GM19372 (cell line): ENCODE measurements at regions not wholly inside any gene's neighbourhood (a gene's known extent, or its start where the extent isn't known, plus 50 kb on each side); places are given as distances from the start of the nearest gene placed in this dataset.

Experiments
- ATAC-seq: cut with Tn5 transposase; IDR thresholded peaks from one replicate; pipeline ENCODE4 v1.9.1; 2021; ENCODE audit warnings: mild to moderate bottlenecking, low read depth, moderate library complexity; ENCODE audit not compliant: unreplicated experiment

DNA sequence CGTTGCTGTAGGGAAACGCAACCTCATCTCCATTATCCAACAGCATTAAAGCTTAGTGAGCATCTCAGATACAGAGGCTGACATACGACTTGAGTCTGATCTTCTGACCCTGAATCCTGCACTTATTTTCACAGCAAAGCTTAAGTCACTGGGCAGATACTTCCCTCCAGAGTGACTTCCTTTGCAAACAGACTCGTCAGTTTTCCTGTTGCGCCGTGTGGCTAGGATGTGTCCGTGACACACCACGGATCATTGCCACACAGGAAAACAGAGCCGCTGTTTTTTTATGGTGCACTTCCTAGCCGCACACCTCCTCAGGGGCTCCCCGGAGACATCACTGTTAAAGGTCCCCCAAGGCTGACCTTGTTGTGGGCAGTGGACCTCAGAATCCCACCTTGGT is 94.9 kb upstream of the MKI67 start:
- ATAC-seq: no peak

DNA sequence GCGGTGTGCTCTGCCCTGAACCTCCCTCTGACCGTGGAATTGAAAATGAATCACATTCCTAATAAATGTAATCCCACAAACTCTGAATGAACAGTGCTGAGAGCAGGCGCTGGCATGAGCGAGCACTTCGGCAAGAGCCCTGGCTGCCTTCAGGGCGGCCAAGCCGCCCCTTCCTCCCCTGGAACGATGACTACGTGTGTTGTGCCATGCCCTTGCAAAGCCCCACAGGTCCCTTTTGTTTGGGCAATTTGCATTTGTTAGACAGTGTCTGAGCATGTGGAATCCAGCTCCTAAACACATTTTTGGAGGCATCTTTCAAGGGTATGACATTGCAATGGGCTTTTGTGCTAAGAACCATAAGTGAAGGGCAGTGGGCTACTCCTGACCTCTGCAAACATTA is 95.6 kb upstream of the MKI67 start:
- ATAC-seq: no peak

DNA sequence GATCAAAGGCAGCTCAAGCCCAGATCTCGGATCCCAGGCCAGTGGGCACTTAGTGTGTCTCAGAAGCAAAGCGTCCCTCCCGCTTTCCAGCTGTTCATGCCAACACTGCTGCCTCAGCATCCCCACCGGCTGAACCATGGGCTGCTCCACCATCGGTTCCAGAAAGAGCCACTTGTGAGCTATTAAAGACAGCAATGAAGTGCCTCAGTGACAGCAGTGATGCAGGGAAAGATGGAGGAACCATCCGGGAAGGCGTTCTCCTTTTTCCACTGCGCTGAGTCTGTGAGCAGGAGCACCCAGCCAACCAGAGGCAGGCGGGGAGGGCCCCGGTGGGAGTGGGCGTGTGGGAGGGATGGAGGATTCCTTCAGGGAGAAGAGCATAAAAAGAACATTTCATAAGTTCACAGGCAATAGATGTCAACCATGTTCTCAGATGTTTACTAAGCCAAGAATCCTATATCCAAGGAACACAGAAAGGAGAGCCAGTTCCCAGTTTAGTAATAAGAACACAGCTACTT is 96.2 kb upstream of the MKI67 start:
- ATAC-seq: no peak

DNA sequence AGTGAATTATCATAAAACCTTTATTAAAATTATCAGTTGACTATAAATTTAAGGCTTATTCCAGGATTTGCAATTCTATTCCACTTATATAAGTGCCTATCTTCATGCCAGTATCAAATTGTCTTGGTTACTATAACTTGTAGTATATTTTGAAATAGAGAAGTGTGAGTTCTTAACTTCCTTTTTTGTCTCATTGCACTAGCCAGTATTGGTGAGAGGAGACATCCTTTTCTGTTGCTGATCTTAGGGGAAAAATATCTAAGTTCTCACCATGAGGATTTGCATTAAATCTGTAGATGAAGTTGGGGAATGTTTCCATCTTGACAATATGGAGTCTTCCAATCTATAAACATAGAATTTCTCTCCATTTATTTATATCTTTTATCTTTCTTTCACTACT is 104.2 kb upstream of the MKI67 start:
- ATAC-seq: no peak

DNA sequence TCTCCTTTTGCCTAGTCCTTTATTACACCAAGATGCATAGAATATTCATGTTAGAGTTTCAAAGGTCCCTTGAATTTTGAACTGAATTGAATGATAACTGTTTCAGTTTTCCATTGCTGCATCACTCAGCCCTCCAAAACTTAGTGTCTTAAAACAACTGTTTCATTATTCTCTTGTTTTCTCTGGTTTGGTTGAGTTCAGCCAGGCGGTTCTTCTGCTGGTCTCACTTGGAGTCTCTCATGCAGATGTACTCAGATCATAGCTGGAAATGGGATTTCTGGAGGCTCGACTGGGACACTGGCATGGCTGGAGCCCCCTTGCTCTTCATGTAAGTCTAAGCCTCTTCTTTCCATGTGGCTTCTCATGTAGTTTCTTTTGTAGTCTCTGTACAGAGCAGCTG is 107.2 kb upstream of the MKI67 start:
- no peak for ATAC-seq

DNA sequence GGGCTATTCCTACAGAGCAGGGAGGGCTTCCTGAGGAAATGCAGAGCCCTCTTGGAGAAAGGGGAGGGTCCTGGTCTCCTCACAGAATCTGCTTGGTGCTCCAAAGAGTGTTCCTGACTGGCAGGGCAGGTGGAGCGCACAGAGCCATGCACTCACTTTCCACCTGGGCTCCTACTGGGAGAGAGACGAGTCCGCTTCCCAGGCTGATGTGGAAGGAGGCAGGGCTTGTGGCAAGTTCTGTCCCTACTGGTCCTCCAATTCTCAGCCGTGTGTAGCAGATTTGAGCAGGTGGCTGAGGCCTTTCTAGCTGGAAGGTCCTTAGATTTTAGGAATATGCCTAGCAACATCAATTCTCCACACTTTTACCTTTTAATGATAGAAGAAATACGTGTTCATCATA is 111.5 kb upstream of the MKI67 start:
- no peak for ATAC-seq

DNA sequence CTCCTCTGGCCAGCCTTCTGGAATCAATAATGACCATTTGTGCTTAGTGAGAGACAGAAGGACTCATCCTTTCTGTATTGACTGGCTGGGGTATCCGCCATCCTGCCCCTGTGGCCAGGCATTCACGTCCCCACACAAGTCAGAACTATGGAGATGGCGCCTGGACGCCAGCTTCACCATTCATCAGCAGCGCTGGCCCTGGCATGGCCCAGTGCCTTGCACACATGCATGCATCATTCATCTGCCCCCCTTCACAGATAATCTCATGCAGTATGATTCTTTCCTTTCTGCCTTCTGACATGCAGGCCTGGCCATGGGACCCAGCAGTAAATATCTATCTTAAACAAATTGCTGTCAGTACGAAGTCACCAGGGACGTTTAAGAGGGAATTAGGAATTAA is 114.8 kb upstream of the MKI67 start:
- ATAC-seq: no peak

DNA sequence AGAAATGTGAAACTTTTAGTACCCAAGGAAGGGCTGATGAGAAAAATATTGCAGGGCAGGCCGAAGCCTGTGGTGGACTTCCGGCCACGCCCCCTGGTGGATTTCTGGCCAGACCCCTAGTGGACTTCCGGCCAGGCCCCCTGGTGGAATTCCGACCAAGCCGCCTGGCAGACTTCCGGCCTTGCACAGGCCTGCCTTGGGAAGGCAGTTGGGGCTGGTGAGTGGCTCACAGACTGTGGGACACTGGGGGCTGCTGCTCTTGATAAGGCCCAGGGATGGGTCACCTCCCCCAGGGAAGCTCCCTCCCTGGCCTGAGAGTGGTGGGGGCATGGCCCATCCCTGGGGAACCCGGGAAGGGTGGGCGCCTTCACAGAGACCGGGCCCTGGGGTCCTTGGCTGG is 116.4 kb upstream of the MKI67 start:
- no peak for ATAC-seq

DNA sequence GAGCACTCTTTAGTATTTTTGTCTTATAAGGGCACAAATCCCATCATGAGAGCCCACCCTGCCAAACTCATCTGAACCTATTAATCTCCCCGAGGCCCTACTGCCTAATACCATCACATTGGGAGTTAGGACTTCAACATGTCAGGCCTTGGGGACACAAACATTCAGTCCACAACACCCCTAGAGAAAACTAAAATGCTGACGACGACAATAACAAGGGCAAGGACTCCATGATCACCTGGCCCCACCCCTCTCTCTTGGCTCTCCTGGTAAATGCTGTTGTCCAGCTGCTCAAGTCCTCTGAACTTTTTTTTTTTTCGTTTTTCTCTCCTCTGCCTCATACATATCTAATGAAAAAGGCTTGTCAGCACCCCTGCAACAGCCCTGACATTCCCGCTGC is 118.8 kb upstream of the MKI67 start:
- ATAC-seq: no peak

DNA sequence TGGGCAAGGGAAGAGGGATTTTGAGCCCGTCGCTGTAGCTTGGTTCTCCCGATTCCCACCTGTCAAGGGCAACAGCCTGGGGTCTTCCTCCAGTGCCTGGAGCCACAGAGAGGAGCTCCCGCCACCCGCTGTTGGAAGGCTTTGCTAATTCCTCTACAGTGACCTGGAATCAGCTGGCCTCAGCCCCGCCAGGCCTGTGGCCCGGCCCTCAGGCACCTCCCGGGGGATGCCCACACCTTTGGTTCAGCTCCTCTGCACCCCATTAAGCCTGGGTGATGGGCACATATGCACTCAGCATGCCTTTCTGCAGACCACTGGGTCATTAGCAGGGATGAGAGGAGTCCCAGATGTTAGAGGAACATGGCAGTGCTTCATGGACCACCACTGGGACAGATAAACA is 121.4 kb upstream of the MKI67 start:
- no peak for ATAC-seq

DNA sequence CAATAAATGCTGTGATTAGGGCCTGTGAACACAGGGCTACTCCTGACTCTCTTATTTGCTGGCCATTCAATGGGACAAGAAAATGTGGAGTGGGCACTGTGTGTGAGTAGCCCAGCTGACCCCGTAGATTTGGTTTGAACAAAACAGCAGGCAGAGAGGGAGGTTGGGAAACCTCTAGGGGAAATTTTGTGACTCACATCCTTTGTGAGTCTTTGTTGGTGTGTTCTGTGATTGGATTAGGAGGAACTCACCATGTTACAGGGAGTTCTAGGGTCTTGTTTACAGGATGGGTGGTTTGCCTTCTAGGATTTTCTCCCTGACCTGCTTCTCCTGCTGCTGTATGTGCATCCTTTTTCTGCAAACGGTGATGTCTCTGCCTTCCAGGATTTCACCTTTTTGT is 128.3 kb upstream of the MKI67 start:
- no peak for ATAC-seq

DNA sequence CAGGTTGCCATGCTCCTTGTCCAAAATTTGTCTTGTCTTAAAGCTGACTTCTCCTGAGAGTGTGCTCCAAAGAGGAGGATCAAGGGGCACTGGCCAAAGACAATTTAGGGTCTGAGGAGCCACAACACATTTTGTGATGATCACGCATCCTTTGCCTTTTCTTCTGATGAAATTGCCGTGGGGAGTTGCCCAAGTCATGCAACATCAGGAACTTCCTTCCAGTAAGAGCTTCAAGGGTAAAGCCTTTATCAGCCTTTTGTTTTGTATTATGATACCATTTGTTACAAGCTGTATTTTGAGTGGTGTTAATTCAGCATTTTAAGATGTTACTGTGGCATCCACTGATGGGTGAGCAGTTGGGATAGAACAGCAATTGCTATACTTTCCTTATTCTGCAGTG is 131.2 kb upstream of the MKI67 start:
- no peak for ATAC-seq

DNA sequence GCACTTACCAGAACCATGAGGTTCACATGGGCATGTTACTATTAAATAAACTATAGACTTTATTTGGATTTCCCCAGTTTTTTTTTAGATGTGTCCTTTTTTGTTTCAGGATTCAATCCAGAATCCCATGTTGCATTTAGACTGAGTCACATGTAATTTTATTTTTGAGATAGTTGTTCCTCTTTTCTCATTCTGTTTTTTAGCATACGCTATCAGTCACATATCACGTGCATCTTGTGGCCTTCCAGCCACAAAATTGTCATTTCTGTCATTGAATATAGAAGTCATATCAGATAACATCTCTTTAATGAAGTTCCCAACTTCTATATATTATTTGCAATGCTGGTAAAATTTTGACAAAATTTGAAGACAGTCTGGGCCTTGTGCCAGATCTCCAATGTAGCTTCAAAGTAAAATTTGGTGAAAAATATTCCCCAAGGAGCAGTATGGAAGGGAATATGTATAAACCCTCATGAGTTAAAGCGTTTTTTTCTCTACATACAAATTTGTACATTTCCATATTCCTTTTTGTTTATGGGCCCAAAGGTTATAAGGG is 132.3 kb upstream of the MKI67 start:
- ATAC-seq: no peak

DNA sequence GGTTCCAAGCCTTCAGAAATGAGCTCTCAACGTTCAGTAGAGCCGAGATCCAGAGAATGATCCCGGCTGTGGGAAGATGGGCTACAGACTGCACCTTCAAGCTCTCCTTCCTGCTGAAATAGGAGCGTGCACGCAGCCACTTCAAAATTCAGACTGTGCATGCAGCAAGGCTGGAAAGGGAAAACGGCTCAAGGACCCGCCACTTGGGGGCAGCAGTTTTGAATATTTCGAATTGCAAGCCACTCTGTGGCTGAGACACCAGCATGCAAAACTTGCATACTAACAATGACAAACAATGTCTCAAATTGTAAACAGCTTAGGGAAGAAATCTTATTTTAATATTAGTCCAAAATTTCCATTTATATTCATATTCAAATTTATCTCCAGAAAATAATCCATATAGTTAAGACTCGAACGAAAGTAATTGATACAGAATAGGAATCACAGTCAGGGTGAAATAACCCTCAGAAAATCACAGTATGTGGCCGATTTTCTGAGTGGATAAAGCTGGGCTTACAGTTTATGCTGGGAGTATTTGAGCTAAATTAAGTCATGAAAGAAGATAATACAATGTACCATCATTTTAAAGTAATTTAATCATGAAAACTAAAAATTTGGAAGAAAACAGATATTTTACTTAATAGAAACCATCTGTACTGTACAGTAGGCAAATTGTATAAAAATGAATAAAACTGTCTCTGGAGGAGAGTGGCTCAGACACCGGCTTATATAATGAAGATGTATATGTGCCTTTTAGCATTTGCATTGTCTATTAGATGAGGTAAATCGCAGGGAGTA is 137.9 kb upstream of the MKI67 start:
- no peak for ATAC-seq

DNA sequence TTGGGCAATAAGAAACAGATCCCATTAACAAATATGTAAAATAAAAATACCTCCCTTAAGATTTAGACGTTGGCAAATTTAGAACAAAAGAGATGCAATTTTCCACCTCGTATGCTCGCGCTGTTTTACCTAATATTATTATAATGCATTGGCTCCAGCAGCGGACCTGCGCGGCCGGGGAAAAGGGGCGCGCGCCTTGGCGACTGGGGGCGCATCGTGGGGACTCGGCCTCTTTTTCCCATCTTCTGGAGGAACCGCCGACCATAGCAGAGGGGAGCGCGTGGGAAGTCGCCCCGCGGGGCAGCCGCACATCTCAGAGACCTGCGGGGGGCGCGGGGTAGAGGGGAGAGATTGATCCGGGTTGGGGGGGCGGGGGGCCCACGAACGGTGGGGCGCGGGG is 139.4 kb upstream of the MKI67 start:
- ATAC-seq: no peak

DNA sequence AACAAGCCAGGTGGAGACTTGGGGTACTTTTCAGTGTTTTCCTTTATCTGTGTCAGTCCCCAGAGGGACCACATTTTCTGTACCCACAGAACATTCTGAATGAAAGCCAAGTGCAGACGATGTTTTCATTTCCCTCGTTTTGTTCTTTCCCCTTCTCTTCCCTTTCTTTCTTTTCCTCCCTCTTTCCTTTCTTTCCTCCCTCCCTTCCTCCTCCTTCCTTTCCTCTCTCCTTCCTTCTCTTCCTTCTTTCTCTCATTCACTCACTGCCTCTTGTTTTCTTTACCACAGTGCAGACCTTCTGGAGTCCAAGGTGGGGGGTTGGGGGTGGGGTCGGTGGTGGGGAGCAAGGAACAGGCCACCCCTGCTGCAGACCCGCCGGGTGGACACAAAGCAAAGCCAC is 141.4 kb upstream of the MKI67 start:
- no peak for ATAC-seq

DNA sequence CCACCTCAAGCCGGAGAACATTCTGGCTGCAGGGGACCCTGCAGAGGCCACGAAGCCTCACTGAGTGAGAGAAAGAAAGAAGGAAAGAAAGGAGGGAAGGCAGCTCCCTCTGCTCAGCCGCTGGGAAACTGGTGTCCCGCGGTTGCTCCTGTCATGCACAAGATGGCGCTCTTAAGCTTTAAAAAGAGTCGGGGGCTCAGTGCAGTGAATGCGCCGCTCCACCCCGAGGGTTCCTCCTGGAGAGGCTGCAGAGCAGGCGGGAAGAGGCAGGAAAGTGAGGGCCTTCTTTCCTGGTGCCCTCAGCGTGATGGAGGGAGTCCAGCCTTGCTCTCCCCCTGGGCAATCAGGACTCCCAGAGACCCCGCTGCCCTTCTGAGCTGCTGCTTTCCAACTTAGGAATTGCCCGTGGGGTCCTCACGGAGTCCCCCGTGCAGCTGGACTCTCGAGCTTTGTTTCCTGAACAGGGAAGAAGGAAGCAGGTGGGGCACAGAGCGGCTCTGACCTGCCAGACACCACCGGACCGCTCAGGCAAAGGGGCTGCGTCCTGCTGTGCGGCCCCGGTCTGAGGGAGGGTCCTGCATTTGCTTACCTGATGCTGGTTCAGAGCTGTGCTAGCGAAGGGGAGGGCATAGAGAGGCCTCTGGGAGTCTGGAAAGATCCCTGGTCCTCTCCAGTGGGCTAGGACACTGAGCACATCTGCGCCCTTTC is 141.9 kb upstream of the MKI67 start:
- ATAC-seq: no peak

DNA sequence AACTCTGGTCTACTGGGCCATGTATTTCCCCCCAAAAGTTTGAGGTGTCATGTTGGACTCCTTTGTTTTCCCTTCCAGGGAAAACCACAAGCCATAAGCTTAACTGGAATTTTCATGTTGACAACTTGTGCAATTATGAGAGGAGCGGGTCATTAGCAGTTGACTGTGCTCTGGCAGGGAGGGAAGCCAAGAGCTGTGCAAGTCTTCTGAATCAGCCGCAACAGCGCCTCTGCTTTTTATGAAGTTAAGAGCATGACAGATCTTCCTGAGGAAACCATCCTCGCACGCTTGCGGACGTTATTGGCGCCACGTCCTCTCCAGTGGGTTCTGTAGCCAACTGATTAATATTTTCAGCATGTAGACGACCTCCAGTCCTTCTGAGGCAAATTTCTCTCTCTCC is 148.7 kb upstream of the MKI67 start:
- no peak for ATAC-seq

DNA sequence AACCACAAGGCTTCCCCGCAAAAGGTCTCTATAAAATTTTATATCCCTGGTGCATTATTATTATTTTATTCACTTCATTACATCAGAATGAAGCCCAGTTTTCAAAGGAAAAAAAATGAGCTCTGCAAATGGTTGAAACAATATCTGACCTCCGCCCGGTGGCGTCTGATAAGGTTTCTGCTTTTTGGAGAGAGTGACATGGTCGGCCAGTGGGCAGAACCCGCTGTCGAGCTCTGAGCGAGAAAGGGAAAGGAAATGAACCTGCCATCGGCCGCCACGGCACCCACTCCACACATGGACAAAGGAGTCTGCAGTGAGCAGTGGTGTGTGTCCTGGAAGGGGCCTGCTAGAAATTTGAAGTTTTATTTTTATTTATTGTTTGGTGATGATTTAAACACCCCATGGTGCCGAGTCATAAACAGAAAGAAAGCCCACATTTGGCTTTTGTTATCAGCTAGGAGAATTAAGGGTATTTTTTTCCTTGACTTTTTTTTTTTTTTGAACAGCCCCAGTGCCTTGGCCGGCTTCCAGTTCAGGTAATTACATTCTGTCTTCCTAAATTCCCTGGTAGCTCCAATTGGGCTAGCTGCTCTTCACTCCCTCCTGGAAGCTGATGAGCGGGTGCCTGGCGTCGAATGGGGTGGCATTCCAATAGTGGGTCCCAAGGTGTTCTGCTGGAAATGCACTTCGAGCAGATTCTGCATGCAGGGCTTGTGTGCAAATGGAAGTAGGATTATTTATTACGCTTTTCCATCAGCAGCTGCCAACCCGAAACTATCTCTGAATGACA is 149.4 kb upstream of the MKI67 start:
- ATAC-seq: no peak

DNA sequence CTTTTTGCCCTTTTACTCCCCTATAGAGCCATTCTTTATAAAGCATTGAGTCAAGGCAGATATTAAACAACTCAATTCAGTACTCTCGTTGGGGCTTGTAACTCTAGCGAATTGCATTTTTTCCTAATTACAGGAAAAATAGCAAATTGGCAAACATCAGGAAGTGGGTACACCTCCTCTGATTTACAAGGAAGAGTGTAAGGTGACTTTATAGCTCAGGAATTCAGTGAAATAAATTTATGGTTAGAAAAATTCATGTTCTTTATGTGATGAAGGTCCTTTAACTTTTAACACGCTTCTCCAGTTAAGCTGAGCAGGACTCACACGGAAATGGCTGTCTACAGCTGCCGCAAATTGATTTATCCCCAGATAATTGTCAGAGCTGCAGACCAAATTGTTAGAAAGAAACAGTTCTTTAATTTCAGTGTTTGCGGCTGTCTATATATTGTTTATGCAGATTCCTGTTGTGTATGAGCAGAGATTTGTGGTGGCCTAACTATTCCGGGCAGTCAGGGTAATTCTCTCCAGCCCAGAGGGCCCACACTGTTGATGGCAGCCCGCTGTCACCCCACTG is 151.1 kb upstream of the MKI67 start:
- ATAC-seq: no peak

DNA sequence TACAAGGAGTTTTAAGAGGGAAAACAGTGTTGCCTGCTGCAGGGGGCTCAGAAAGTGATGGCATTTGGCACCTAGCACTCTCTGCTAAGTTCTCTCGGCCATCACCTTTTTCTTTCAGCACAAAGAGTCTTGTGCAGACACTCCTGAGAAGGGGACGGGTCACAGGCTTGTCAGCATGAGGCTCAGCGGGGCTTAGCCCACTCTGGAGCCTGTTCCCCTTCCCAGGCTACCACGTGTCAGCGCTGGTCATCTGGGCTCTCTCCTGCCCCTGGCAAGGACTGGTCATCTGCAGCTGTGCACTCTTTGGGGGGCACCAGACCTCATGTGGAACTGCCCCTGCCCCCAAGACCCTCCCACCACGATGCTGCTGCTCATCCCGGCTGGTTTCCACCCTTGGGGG is 152.1 kb upstream of the MKI67 start:
- no peak for ATAC-seq
